Activated naive CD4-positive, alpha-beta T cell (primary cell): ENCODE measurements at regions not wholly inside any gene's neighbourhood (a gene's known extent, or its start where the extent isn't known, plus 50 kb on each side); places are given as distances from the start of the nearest gene placed in this dataset.

ENCODE experiments used
- DNase-seq, 4 experiments: peaks; one replicate each; lab custom pipeline; 2025; lab: John Stamatoyannopoulos, UW

DNA sequence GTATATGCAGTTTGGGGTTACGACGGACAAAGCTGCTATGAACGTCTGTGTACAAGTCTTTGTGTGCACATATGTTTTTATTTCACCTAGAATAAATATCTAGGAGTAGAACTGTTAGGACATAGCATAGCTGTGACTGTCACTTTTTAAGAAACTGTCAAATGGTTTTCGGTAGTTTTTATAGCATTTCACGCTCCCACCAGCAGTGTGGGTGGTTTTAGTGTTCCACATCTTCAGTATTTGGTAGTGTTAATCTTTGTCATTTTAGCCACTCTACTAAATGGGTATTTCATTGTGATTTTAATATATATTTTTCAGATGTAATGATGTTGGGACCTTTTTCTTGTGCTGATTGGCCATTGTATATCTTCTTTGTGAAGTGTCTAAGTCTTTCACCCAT is 109.1 kb upstream of the BCAT1 start:
- no peak for DNase-seq

- DNase-seq = no peak
Observed at GRCh38 chr12:25056486-25057130, 107.7 kb upstream of the BCAT1 start.

DNA sequence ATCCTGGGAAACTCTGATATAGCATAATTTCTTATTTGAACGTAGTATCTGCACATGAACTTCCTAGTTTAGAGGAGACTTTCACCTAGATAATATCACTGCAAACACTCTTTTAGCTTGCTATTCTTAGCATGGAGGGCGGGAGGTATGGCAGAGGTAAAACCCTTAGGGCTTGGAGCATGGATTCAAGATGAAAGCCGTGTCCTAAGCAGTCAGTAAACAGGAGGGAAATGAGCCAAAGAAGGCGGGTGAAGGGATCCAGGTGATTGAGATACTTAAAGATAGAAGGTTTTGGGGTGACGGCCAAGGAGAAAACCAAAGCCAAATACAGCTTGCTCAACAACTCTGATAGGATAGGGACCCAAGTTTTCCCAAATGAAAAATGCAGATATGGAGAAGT is 107.1 kb upstream of the BCAT1 start:
- DNase-seq = no peak

- DNase-seq = peak in 3 of 4 experiments; percentile 2 to 22 (median 3)
Observed at GRCh38 chr12:25054783-25055144, 105.9 kb upstream of the BCAT1 start.

- DNase-seq = no peak
Observed at GRCh38 chr12:25054076-25054782, 105.3 kb upstream of the BCAT1 start.

DNA sequence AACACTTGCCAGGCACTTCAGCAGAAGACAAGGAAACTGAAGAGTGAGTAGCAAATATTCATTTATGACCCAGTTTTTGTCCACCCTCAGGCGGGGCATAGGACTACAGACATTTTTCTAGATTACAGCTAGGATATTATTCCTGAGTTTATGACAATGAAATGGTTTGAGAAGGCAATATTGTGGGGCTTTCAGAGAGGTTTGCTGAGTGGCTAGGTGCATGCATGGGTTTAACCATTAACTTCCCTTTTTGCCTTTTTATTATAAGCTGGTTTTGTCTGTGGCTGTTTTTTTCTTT is 104.0 kb upstream of the BCAT1 start:
- no peak for DNase-seq

GRCh38 chr12:25052196-25052913 is 103.5 kb upstream of the BCAT1 start:
- peak; percentile 4 to 39 (median 19) for DNase-seq

DNA sequence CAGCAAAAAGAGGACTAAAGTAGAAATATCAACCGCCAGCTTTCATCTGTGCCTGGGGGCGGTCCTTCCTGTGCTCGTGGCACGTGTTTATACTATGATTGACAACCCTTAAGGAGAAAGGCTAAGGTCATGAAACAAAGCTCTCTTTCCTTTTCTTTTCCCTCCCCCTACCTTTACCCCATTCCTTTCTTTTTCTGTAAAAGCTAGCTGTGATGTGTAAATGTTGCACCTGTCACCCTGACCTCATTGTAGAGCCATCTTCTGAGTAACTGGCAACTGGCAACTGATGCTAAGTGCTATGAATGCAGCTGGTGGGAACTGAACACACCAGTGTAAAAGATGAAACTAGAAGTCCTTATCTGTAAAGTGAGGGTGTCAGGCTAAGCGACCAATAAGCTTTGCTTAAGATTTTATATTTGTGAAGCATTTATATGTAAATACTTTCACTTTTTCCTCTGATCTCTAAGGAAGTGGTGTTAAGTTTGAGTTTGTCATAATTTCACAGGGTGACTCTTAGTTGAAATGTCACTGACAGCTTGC is 102.8 kb upstream of the BCAT1 start:
- peak in 3 of 4 experiments; percentile 1 to 18 (median 5) for DNase-seq

GRCh38 chr12:25051171-25051570 is 102.3 kb upstream of the BCAT1 start:
- DNase-seq = no peak

- no peak for DNase-seq
Observed at GRCh38 chr12:25045869-25046268, 97.0 kb upstream of the BCAT1 start.

- no peak for DNase-seq
Observed at GRCh38 chr12:25041006-25041741, 92.3 kb upstream of the BCAT1 start.

GRCh38 chr12:25040593-25040992 is 91.7 kb upstream of the BCAT1 start:
- no peak for DNase-seq

GRCh38 chr12:25034676-25035075 is 85.8 kb upstream of the BCAT1 start:
- DNase-seq = no peak

GRCh38 chr12:25025951-25026490 is 77.1 kb upstream of the BCAT1 start:
- DNase-seq = no peak

DNA sequence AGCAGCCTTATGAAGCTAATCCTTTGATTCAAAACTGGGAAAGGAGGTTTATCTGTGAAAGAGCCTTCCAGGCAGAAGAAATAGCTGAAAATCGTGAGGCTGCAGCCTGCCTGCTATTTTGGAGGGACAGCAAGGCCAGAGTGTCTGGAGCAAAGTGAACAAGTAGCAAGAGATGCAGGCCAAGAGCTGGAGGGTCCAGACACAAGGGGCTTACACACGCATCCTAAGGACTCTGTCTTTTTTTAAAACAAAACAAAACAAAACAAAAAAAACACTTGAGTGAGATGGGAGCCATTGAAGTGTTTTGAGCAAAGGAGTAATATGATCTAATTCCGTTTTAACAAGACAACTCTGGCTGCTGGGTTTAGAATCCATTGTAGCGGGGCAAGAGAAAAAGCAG is 76.4 kb upstream of the BCAT1 start:
- no peak for DNase-seq

- DNase-seq = no peak
Observed at GRCh38 chr12:25023808-25024207, 74.9 kb upstream of the BCAT1 start.

DNA sequence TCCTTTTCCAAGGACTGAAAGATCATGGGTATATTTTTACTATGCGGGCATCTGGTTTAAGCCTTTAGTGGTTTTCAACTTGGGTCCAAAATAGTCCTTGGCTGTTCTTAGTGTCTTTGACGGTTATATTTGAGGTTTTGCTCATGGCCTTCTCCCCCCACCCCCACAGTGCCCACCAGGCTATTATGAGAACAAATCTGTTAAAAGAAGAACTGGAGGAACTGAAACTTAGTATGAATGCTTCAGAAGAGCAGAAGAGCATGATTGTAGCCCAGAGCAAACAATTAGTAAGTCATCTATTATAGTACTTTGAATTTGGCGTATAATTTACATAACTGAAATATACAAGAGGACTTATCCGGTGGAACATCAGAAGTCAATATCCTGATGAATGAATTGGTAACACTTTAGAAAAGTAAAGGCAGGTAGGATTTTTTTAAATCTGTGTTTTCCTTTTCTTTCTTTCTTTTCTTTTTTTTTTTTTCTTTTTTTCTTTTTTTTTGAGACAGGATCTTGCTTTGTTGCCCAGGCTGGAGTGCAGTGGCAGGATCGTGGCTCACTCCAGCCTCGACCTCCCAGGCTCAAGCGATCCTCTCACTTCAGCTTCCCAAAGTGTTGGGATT is 71.8 kb upstream of the BCAT1 start:
- no peak for DNase-seq

DNA sequence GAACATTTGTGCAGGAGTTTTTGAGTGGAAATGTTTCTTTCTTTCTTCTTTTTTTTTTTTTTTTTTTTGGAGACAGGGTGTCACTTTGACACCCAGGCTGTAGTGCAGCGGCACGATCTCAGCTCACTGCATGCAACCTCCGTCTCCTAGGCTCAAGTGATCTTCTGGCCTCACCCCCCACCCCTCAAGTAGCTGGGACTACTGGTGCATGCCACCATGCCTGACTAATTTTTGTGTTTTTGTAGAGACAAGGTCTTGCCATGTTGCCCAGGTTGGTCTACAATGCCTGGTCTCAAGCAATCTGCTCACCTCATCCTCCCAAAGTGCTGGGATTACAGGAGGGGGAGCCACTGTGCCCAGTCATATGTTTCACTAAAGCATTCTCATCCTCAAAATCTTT is 69.2 kb upstream of the BCAT1 start:
- DNase-seq = no peak

GRCh38 chr12:25017336-25017735 is 68.4 kb upstream of the BCAT1 start:
- DNase-seq = no peak

DNA sequence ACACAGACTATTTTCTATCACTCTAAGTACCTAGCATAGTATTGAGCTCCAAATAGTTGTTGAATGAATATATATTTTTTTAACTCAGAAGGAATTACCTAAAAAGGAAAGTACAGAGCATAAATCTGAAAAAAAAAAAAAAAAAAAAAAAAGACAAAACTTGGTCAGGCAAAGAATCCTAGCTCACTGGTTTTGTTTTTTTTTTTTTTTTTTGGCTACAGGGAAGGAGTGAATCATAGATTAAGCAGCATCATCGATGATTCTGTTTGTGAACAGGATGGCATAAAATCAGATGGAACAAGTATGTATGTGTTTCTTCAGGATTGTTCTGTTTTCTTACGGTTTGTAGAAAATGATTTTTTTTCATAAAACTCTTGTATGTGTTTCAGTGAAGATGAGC is 66.1 kb upstream of the BCAT1 start:
- DNase-seq = no peak

- no peak for DNase-seq
Observed at GRCh38 chr12:25013061-25013460, 64.2 kb upstream of the BCAT1 start.
